Transverse colon (tissue), 4 donors: ENCODE measurements at regions not wholly inside any gene's neighbourhood (a gene's known extent, or its start where the extent isn't known, plus 50 kb on each side); places are given as distances from the start of the nearest gene placed in this dataset.

Experiments
- DNase-seq: peaks from one replicate; pipeline ENCODE4 v3.0.0-alpha.2; 2019
- H3K27ac ChIP-seq, 4 donors: fragments of 200-600 bp; sonication (generic); 2 replicates each; pipeline ENCODE4 v1.5.1; 2016 to 2018; ENCODE audit warnings: inconsistent platforms in 4 of 4
- H3K27me3 ChIP-seq: fragments of 200-600 bp; sonication (generic); 2 replicates; pipeline ENCODE4 v1.5.1; 2017; ENCODE audit warnings: inconsistent platforms
- H3K36me3 ChIP-seq, 4 donors: fragments of 200-600 bp; sonication (generic); 2 replicates each; pipeline ENCODE4 v1.5.1; 2017 to 2019; ENCODE audit warnings: inconsistent platforms in 4 of 4
- H3K4me1 ChIP-seq, 4 donors: fragments of 200-600 bp; sonication (generic); 2 replicates each; pipeline ENCODE4 v1.5.1; 2017 to 2020; ENCODE audit warnings: inconsistent platforms in 4 of 4
- H3K4me3 ChIP-seq, 4 donors: fragments of 200-600 bp; sonication (generic); 1 replicate in 1 of 4; 2 replicates in 3 of 4; pipeline versions ENCODE4 v1.5.1 to v1.6.1; 2017 to 2019; ENCODE audit warnings: inconsistent platforms in 4 of 4
- H3K9me3 ChIP-seq, 2 donors: fragments of 200-600 bp; sonication (generic); 2 replicates each; pipeline ENCODE4 v1.5.1; 2017 to 2019; ENCODE audit warnings: inconsistent platforms in 2 of 2
- CTCF ChIP-seq, 5 experiments: fragments of 200-600 bp in 3 of 5; fragments of 450-650 bp in 2 of 5; sonication (generic) in 3 of 5; IDR thresholded peaks; 1 replicate in 2 of 5; 2 replicates in 3 of 5; pipeline ENCODE4 v1.5.1; 2016 to 2017; ENCODE audit warnings: antibody characterized with exemption in 5 of 5, inconsistent platforms in 3 of 5, mild to moderate bottlenecking in 2 of 5, moderate library complexity in 1 of 5
- EP300 ChIP-seq: sonication (generic); formaldehyde crosslinking; IDR thresholded peaks from one replicate; pipeline ENCODE4 v1.6.1; 2017; ENCODE audit warnings: antibody characterized with exemption, low read depth
- POLR2A ChIP-seq: fragments of 450-650 bp; IDR thresholded peaks from one replicate; pipeline ENCODE4 v1.6.1; 2016; ENCODE audit warnings: antibody characterized with exemption, mild to moderate bottlenecking, moderate library complexity
- POLR2AphosphoS5 ChIP-seq, 3 donors: sonication (generic); formaldehyde crosslinking; IDR thresholded peaks; one replicate each; pipeline ENCODE4 v1.6.1; 2016; ENCODE audit warnings: antibody characterized with exemption in 3 of 3
- WGBS, 2 donors: methylation state at CpG; one replicate each; pipeline ENCODE4 v1.1.5; 2018; ENCODE audit warnings: low coverage in 1 of 2; 5-methylcytosine and 5-hydroxymethylcytosine counted together
- in situ Hi-C, 4 donors: fragments of 200-750 bp; cut with MboI; loops; one replicate each; pipeline versions ENCODE4 v1.15.0 to v1.15.1; 2017; ENCODE audit warnings: low sequenced_read_pairs in 3 of 4, low pct_ligation_motif_present in 1 of 4, low pct_unique_long_range_greater_than_20kb in 1 of 4
- intact Hi-C: fragments of 100-400 bp; cut with DNase I; formaldehyde crosslinking; loops from one replicate; pipeline ENCODE4 v1.15.1; 2023; ENCODE audit warnings: low total_unique reads

- Histone ChIP-seq H3K36me3 (no peaks in the 10 kb centered on the region), H3K4me1 (no peaks in the 10 kb centered on the region), H3K27ac (no peak overlapping the region), H3K27me3 (no peaks in the 10 kb centered on the region), H3K4me3 (no peak overlapping the region), H3K9me3 (no peaks in the 10 kb centered on the region)
- intact Hi-C loops = no loop called here
- in situ Hi-C loops = no loop called here
- TF ChIP-seq CTCF (IDR thresholded peaks at IDR 0.05) = no peak
- no peak for TF ChIP-seq POLR2AphosphoS5 (IDR thresholded peaks at IDR 0.05)
- TF ChIP-seq EP300 = no peak
- no peak for TF ChIP-seq POLR2A
- WGBS, 2 donors = 76 to 85% methylated on average over 2 to 4 of the region's 4 CpGs
- DNase-seq = no peak
These were observed 119.6 kb downstream of the UBE2U start for GRCh38 chr1:64323054-64323453.

- in situ Hi-C loops (no loop called here), intact Hi-C loops (no loop called here)
- no peaks in the 10 kb centered on the region for H3K9me3 ChIP-seq
- H3K4me1 ChIP-seq = no peaks in the 10 kb centered on the region
- no peak for DNase-seq
- 70 to 71% methylated on average over 4 of the region's 4 CpGs for WGBS, 2 donors
- no peak overlapping the region for H3K27ac ChIP-seq
- no peak overlapping the region for H3K4me3 ChIP-seq
- TF ChIP-seq CTCF (IDR thresholded peaks at IDR 0.05) = no peak
- TF ChIP-seq POLR2A = no peak
- TF ChIP-seq POLR2AphosphoS5 (IDR thresholded peaks at IDR 0.05) = no peak
- no peak for TF ChIP-seq EP300
- no peaks in the 10 kb centered on the region for H3K27me3 ChIP-seq
- no peaks in the 10 kb centered on the region for H3K36me3 ChIP-seq
These were observed 120.5 kb downstream of the UBE2U start for GRCh38 chr1:64323882-64324281.

GRCh38 chr1:64325856-64326255 lies 122.4 kb downstream of the UBE2U start:
- Histone ChIP-seq H3K4me1 (no peaks in the 10 kb centered on the region), H3K27ac (no peak overlapping the region), H3K27me3 (no peaks in the 10 kb centered on the region), H3K4me3 (no peak overlapping the region), H3K9me3 (no peaks in the 10 kb centered on the region), H3K36me3 (no peaks in the 10 kb centered on the region)
- no peak for DNase-seq
- TF ChIP-seq POLR2AphosphoS5 (IDR thresholded peaks at IDR 0.05) (no peak), EP300 (no peak), POLR2A (no peak)
- intact Hi-C loops (no loop called here), in situ Hi-C loops (no loop called here)
- WGBS, 2 donors = 86% methylated on average over 5 of the region's 5 CpGs; no CpG with 5 or more reads in 1 of the 2 donors

- no peak for DNase-seq
- Histone ChIP-seq H3K27me3 (no peaks in the 10 kb centered on the region), H3K4me1 (no peaks in the 10 kb centered on the region), H3K9me3 (no peaks in the 10 kb centered on the region), H3K27ac (no peak overlapping the region), H3K4me3 (no peak overlapping the region), H3K36me3 (no peaks in the 10 kb centered on the region)
- 67% methylated on average over 2 of the region's 2 CpGs; no CpG with 5 or more reads in 1 of the 2 donors for WGBS, 2 donors
- TF ChIP-seq EP300 (no peak), POLR2AphosphoS5 (IDR thresholded peaks at IDR 0.05) (no peak), CTCF (IDR thresholded peaks at IDR 0.05) (no peak), POLR2A (no peak)
- in situ Hi-C loops (no loop called here), intact Hi-C loops (no loop called here)
These were observed 123.7 kb downstream of the UBE2U start for GRCh38 chr1:64327119-64327518.

GRCh38 chr1:64328193-64328592 lies 124.8 kb downstream of the UBE2U start:
- intact Hi-C loops = no loop called here
- no peak for TF ChIP-seq POLR2AphosphoS5 (IDR thresholded peaks at IDR 0.05)
- TF ChIP-seq EP300 = no peak
- TF ChIP-seq CTCF (IDR thresholded peaks at IDR 0.05) = no peak
- TF ChIP-seq POLR2A = no peak
- in situ Hi-C loops = no loop called here
- Histone ChIP-seq H3K4me1 (no peaks in the 10 kb centered on the region), H3K9me3 (no peaks in the 10 kb centered on the region), H3K27ac (no peak overlapping the region), H3K36me3 (no peaks in the 10 kb centered on the region), H3K4me3 (no peak overlapping the region), H3K27me3 (no peaks in the 10 kb centered on the region)
- no peak for DNase-seq
- WGBS, 2 donors = 82 to 89% methylated on average over 3 of the region's 3 CpGs
